Upper lobe of left lung (tissue), 6 donors: ENCODE measurements at regions not wholly inside any gene's neighbourhood (a gene's known extent, or its start where the extent isn't known, plus 50 kb on each side); places are given as distances from the start of the nearest gene placed in this dataset.
"Not testable (repeated sequence)": the region's sequence is repeated elsewhere in the genome, so short reads cannot be mapped to it uniquely, and the experiment has no call there.

Experiments
- ATAC-seq, 2 donors: fragments of 200-7000 bp; cut with Tn5 transposase; one replicate each; pipeline ENCODE4 v1.9.1; 2022; ENCODE audit warnings: mild to moderate bottlenecking in 2 of 2, moderate library complexity in 2 of 2; ENCODE audit not compliant: low FRiP score in 2 of 2
- DNase-seq, 2 donors: peaks; one replicate each; pipeline ENCODE4 v3.0.0-alpha.2; 2019 to 2020
- H3K27ac ChIP-seq, 4 donors: fragments of 200-600 bp; sonication (generic); one replicate each; pipeline ENCODE4 v1.5.1; 2016 to 2019
- H3K27me3 ChIP-seq, 4 donors: fragments of 200-600 bp; sonication (generic); one replicate each; pipeline ENCODE4 v1.5.1; 2017 to 2019
- H3K36me3 ChIP-seq, 4 donors: fragments of 200-600 bp; sonication (generic); one replicate each; pipeline ENCODE4 v1.5.1; 2016 to 2019
- H3K4me1 ChIP-seq, 4 donors: fragments of 200-600 bp; sonication (generic); one replicate each; pipeline ENCODE4 v1.5.1; 2018 to 2019
- H3K4me3 ChIP-seq, 4 donors: fragments of 200-600 bp; sonication (generic); one replicate each; pipeline ENCODE4 v1.5.1; 2017 to 2019; ENCODE audit warnings: mild to moderate bottlenecking in 2 of 4, moderate library complexity in 1 of 4
- H3K9me3 ChIP-seq, 4 donors: fragments of 200-600 bp; sonication (generic); one replicate each; pipeline ENCODE4 v1.5.1; 2018 to 2019
- CTCF ChIP-seq, 6 experiments: fragments of 450-650 bp in 4 of 6; fragments of 200-600 bp in 2 of 6; sonication (generic) in 2 of 6; IDR thresholded peaks; one replicate each; pipeline ENCODE4 v1.5.1; 2016 to 2019; ENCODE audit warnings: antibody characterized with exemption in 6 of 6
- EP300 ChIP-seq, 4 donors: sonication (generic); formaldehyde crosslinking; IDR thresholded peaks; one replicate each; pipeline ENCODE4 v1.5.1; 2017; ENCODE audit warnings: antibody characterized with exemption in 4 of 4, control low read depth in 2 of 4
- POLR2A ChIP-seq, 4 donors: fragments of 450-650 bp; IDR thresholded peaks; one replicate each; pipeline ENCODE4 v1.5.1; 2016 to 2017; ENCODE audit warnings: antibody characterized with exemption in 4 of 4, mild to moderate bottlenecking in 2 of 4
- POLR2AphosphoS5 ChIP-seq, 2 donors: sonication (generic); formaldehyde crosslinking; IDR thresholded peaks; one replicate each; pipeline ENCODE4 v1.5.1; 2017; ENCODE audit warnings: antibody characterized with exemption in 2 of 2
- WGBS, 2 donors: methylation state at CpG; one replicate each; pipeline ENCODE4 v1.1.5; 2017 to 2018; 5-methylcytosine and 5-hydroxymethylcytosine counted together
- donor health status: DM: no; HTN: no; CAD: no; lungs with moderate emphysema.
- donor health status: DM: no; HTN: yes; CAD: no; lungs with severe emphysema.

- WGBS, 2 donors, result 91 to 98% methylated on average over 2 of the region's 2 CpGs
- Histone ChIP-seq H3K4me1 (no peaks in the 10 kb centered on the region), H3K9me3 (no peaks in the 10 kb centered on the region), H3K27ac (no peak overlapping the region), H3K27me3 (no peaks in the 10 kb centered on the region), H3K36me3 (no peaks in the 10 kb centered on the region), H3K4me3 (no peak overlapping the region)
- DNase-seq (no peak), ATAC-seq (no peak)
- no peak for TF ChIP-seq CTCF (IDR thresholded peaks at IDR 0.05)
- TF ChIP-seq EP300 (IDR thresholded peaks at IDR 0.05), result no peak
- TF ChIP-seq POLR2A (IDR thresholded peaks at IDR 0.05), result no peak
- TF ChIP-seq POLR2AphosphoS5 (IDR thresholded peaks at IDR 0.05), result no peak
Measured at GRCh38 chr13:61107989-61108388, 307.7 kb downstream of the PCDH20 start.

- H3K27ac ChIP-seq, result no peak overlapping the region
- no peaks in the 10 kb centered on the region for H3K4me1 ChIP-seq
- ATAC-seq, result no peak
Measured at GRCh38 chr13:61095885-61096284, 319.8 kb downstream of the PCDH20 start.

GRCh38 chr13:61094865-61095264 is 320.8 kb downstream of the PCDH20 start:
- no peaks in the 10 kb centered on the region for H3K27me3 ChIP-seq
- H3K9me3 ChIP-seq, result no peaks in the 10 kb centered on the region
- H3K36me3 ChIP-seq, result no peaks in the 10 kb centered on the region
- H3K4me1 ChIP-seq, result no peaks in the 10 kb centered on the region
- ATAC-seq, result no peak
- H3K27ac ChIP-seq, result no peak overlapping the region
- TF ChIP-seq CTCF (IDR thresholded peaks at IDR 0.05) (no peak), POLR2A (IDR thresholded peaks at IDR 0.05) (no peak), EP300 (IDR thresholded peaks at IDR 0.05) (no peak), POLR2AphosphoS5 (IDR thresholded peaks at IDR 0.05) (no peak)
- no peak for DNase-seq
- H3K4me3 ChIP-seq, result no peak overlapping the region

More at GRCh38 chr13:61095885-61096284, 319.8 kb downstream of the PCDH20 start:
- Histone ChIP-seq H3K27me3 (no peaks in the 10 kb centered on the region), H3K4me3 (no peak overlapping the region), H3K9me3 (no peaks in the 10 kb centered on the region), H3K36me3 (no peaks in the 10 kb centered on the region)
- DNase-seq, result no peak
- TF ChIP-seq POLR2A (IDR thresholded peaks at IDR 0.05) (no peak), POLR2AphosphoS5 (IDR thresholded peaks at IDR 0.05) (no peak), EP300 (IDR thresholded peaks at IDR 0.05) (no peak), CTCF (IDR thresholded peaks at IDR 0.05) (no peak)

GRCh38 chr13:61089894-61090293 is 325.8 kb downstream of the PCDH20 start:
- not testable (repeated sequence) for H3K4me3 ChIP-seq, H3K36me3 ChIP-seq, H3K27me3 ChIP-seq, H3K9me3 ChIP-seq, DNase-seq, ATAC-seq, H3K27ac ChIP-seq, H3K4me1 ChIP-seq
- 59% methylated on average over 8 of the region's 8 CpGs for WGBS, 2 donors

- H3K27ac ChIP-seq, result no peak overlapping the region
- H3K4me3 ChIP-seq, result no peak overlapping the region
- DNase-seq (no peak), ATAC-seq (no peak)
- 83 to 88% methylated on average over 1 of the region's 1 CpG for WGBS, 2 donors
- no peaks in the 10 kb centered on the region for H3K27me3 ChIP-seq
- H3K4me1 ChIP-seq, result no peaks in the 10 kb centered on the region
- no peaks in the 10 kb centered on the region for H3K36me3 ChIP-seq
- no peak for TF ChIP-seq POLR2AphosphoS5 (IDR thresholded peaks at IDR 0.05)
- no peaks in the 10 kb centered on the region for H3K9me3 ChIP-seq
Measured at GRCh38 chr13:61086087-61086486, 329.6 kb downstream of the PCDH20 start.

GRCh38 chr13:61084988-61085387 is 330.7 kb downstream of the PCDH20 start:
- no peak overlapping the region for H3K27ac ChIP-seq
- no peaks in the 10 kb centered on the region for H3K36me3 ChIP-seq
- H3K4me1 ChIP-seq, result no peaks in the 10 kb centered on the region
- TF ChIP-seq CTCF (IDR thresholded peaks at IDR 0.05), result no peak
- TF ChIP-seq POLR2AphosphoS5 (IDR thresholded peaks at IDR 0.05), result no peak
- no peak for TF ChIP-seq EP300 (IDR thresholded peaks at IDR 0.05)
- TF ChIP-seq POLR2A (IDR thresholded peaks at IDR 0.05), result no peak
- DNase-seq (no peak), ATAC-seq (no peak)
- H3K9me3 ChIP-seq, result no peaks in the 10 kb centered on the region
- H3K27me3 ChIP-seq, result no peaks in the 10 kb centered on the region
- no peak overlapping the region for H3K4me3 ChIP-seq
